OCI-M1 (cell line): ENCODE measurements at regions not wholly inside any gene's neighbourhood (a gene's known extent, or its start where the extent isn't known, plus 50 kb on each side); places are given as distances from the start of the nearest gene placed in this dataset.

Source experiments
- DNase-seq: peaks from one replicate; lab custom pipeline; 2025; lab: John Stamatoyannopoulos, UW

GRCh38 chr1:181327796-181328195 lies 155.5 kb upstream of the CACNA1E start:
- no peak for DNase-seq

- no peak for DNase-seq
Measured at GRCh38 chr1:181334724-181335123, 148.6 kb upstream of the CACNA1E start.

- DNase-seq = no peak
Measured at GRCh38 chr1:181335631-181336030, 147.7 kb upstream of the CACNA1E start.

- no peak for DNase-seq
Measured at GRCh38 chr1:181341026-181341632, 142.2 kb upstream of the CACNA1E start.

- no peak for DNase-seq
Measured at GRCh38 chr1:181344091-181344490, 139.2 kb upstream of the CACNA1E start.

- DNase-seq = no peak
Measured at GRCh38 chr1:181345146-181345545, 138.2 kb upstream of the CACNA1E start.

DNA sequence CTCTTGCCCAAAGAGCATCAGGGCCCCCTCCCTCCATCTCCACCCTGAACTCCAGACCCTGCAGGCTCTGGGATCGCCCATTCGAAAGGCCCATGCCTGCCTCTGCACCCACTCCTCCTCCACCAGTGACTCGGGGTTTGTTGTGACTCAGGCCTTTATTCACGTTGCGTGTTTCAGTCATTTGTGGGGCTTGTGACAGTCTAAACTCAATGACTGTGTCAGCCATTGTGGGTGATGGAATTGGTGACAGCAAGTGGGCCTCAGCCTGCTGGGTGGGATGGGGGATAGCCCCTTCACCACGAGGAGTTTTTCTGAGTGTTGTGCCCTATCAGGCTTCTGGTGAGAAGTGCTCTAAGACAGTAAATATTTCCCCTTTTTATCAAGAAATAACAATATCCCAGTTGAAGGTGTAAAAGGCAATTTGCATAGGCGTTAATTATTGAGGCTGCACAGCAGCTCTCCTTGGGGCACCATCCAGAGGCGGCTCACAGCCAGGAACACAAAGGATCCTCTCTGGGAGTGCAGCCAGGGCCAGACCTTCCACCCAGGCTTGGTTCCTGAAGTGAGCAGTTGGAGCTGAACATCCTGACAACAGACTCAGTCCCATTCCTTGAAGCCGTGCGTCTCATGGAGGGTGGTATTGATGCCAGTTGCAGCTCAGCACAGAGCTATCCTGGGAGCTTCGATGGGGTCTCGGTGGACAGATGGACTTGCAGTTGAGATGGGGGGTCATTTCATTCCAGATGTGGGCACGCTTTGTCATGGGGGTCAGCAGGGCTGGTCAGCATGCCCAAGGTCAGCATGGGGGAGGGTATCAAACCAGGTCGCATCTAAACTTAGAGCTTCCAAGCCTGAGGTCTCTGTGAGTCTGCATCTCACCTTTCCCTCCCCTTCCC lies 135.6 kb upstream of the CACNA1E start:
- no peak for DNase-seq

DNA sequence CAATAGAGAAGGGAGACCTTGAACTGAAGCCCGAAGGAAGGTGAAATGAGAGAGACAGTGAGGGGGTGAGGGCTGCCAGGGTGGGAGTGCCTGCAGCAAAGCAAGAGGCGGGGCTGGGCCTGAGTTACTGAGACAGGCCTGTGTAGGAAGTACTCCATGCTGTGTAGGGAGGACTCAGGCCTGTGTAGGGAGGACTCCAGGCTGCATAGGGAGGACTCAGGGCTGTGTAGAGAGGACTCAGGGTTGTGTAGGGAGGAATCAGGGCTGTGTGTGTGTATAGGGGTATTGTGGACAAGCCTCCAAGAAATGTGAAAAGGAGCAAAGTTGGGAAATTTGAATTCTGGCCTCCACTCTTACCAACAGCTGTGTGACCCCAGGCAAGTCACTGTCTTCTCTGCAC lies 133.8 kb upstream of the CACNA1E start:
- no peak for DNase-seq

GRCh38 chr1:181350131-181350530 lies 133.2 kb upstream of the CACNA1E start:
- DNase-seq = no peak

- DNase-seq = no peak
Measured at GRCh38 chr1:181351740-181352139, 131.6 kb upstream of the CACNA1E start.

DNA sequence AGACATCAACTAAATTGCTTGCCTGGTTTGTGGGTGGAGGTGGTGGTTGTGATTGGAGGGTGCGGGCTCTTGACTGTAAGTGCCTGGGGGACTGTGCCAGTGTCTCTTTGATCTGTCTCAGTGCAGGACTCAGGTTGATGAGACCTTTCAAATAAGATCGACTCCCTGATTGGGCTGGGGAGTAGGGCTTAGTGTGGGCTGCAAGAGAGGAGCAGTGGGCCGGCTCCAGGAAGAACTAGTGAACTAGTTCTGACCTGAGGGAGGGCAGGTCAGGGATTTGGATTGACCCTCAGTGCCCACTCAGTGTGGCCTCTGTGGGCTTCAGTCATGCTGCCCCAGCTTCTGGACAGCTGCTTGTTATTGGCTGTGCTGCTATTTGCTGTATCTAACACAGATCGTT lies 130.6 kb upstream of the CACNA1E start:
- no peak for DNase-seq

GRCh38 chr1:181353526-181353925 lies 129.8 kb upstream of the CACNA1E start:
- DNase-seq = no peak

GRCh38 chr1:181354865-181355264 lies 128.5 kb upstream of the CACNA1E start:
- DNase-seq = no peak

- DNase-seq = no peak
Measured at GRCh38 chr1:181356505-181357340, 126.6 kb upstream of the CACNA1E start.

DNA sequence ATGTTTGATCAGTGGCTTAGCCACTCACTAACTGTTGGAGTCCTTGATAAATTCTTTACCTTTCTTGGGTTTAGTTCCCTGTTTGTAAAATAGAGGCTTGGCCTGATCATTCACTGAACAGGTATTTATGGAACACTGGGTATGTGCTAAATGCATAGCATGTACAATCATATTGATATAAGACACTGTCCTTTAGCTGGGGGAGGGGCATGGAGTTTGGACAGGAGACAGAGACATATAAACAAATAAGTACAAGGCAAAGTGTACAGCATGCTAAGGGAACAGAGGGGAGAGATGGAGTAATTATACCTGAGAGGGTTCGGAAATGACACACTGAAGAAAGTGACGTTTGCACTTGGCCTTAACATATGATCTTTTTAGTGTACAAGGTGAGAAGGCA lies 124.3 kb upstream of the CACNA1E start:
- no peak for DNase-seq

- no peak for DNase-seq
Measured at GRCh38 chr1:181364801-181365200, 118.5 kb upstream of the CACNA1E start.

- DNase-seq = no peak
Measured at GRCh38 chr1:181366910-181367309, 116.4 kb upstream of the CACNA1E start.

DNA sequence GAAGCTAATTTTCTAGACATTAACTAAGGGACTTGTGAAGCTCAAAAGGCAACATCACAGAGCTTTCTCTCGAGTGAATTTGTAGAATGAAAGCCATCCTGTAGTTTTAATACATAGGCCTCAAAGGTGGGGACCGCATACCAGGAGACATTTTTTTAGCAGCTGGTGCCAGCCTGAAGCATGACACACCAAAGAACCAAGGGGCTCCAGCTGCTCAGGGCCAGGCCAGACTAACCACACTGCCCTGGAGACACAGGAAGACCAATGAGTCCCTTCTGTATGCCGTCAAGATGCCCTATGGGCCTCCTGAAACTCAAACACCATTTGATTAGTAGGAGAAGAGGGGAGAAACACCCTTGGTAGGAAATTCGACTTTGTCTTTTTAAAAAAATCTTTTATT lies 113.9 kb upstream of the CACNA1E start:
- no peak for DNase-seq

- no peak for DNase-seq
Measured at GRCh38 chr1:181383695-181384094, 99.6 kb upstream of the CACNA1E start.

GRCh38 chr1:181386340-181386739 lies 97.0 kb upstream of the CACNA1E start:
- DNase-seq = no peak

- no peak for DNase-seq
Measured at GRCh38 chr1:181386951-181387350, 96.4 kb upstream of the CACNA1E start.

- DNase-seq = no peak
Measured at GRCh38 chr1:181387702-181388101, 95.6 kb upstream of the CACNA1E start.
